OCI-LY7 (cell line): ENCODE measurements at regions not wholly inside any gene's neighbourhood (a gene's known extent, or its start where the extent isn't known, plus 50 kb on each side); places are given as distances from the start of the nearest gene placed in this dataset.

Source experiments
- BruUV-seq: library from RNA; stranded (reverse); fragments of 400-500 nt; replicated peaks from 2 replicates; lab custom pipeline; 2021; lab: Mats Ljungman, UMichigan
- CTCF ChIA-PET: fragments of 300-600 bp; sonication (Branson Sonifier 250); formaldehyde crosslinking; loops from one replicate; lab custom pipeline; 2022; ENCODE audit warnings: antibody characterized with exemption; ENCODE audit not compliant: unreplicated experiment; lab: Charles Lee
- POLR2A ChIA-PET: fragments of 300-600 bp; sonication (Branson Sonifier 250); formaldehyde crosslinking; loops from one replicate; lab custom pipeline; 2022; ENCODE audit warnings: antibody characterized with exemption; lab: Charles Lee
- DNase-seq: peaks from one replicate; pipeline ENCODE4 v3.0.0-alpha.2; 2015; ENCODE audit warnings: low spot score
- H2AFZ ChIP-seq: fragments of 200-600 bp; sonication (generic), shearing (Covaris generic); 2 replicates; pipeline ENCODE4 v1.6.1; 2014; ENCODE audit warnings: mild to moderate bottlenecking, antibody characterized with exemption, low read length, moderate library complexity
- H3K27ac ChIP-seq: fragments of 200-600 bp; sonication (generic); 2 replicates; pipeline ENCODE4 v1.5.1; 2014; ENCODE audit warnings: mixed run types, low read depth, mild to moderate bottlenecking, moderate library complexity, low read length, inconsistent platforms; ENCODE audit not compliant: poor library complexity, severe bottlenecking
- H3K36me3 ChIP-seq: fragments of 200-600 bp; sonication (generic); 2 replicates; pipeline ENCODE4 v1.6.1; 2014; ENCODE audit warnings: mild to moderate bottlenecking, antibody characterized with exemption, low read length, moderate library complexity, mixed read lengths; ENCODE audit not compliant: insufficient read depth
- H3K4me1 ChIP-seq: fragments of 200-600 bp; sonication (generic); 2 replicates; pipeline ENCODE4 v1.5.1; 2014; ENCODE audit warnings: mild to moderate bottlenecking, low read length; ENCODE audit not compliant: insufficient read depth, poor library complexity, severe bottlenecking
- H3K4me2 ChIP-seq: fragments of 200-600 bp; sonication (generic); 2 replicates; pipeline ENCODE4 v1.6.1; 2014; ENCODE audit warnings: mild to moderate bottlenecking, low read length
- H3K4me3 ChIP-seq: fragments of 200-600 bp; sonication (generic); 2 replicates; pipeline ENCODE4 v1.5.1; 2014; ENCODE audit warnings: mild to moderate bottlenecking, low read depth, low read length; ENCODE audit not compliant: poor library complexity, severe bottlenecking
- H3K79me2 ChIP-seq: fragments of 200-600 bp; sonication (generic); 2 replicates; pipeline ENCODE4 v1.6.1; 2016; ENCODE audit warnings: low read depth, mild to moderate bottlenecking, low read length, moderate library complexity, mixed read lengths; ENCODE audit not compliant: insufficient read depth
- H3K9me2 ChIP-seq: fragments of 200-600 bp; sonication (generic); 2 replicates; pipeline ENCODE4 v1.6.1; 2016; ENCODE audit warnings: mild to moderate bottlenecking, low read length, mixed read lengths; ENCODE audit not compliant: insufficient read depth
- H3K9me3 ChIP-seq: fragments of 200-600 bp; sonication (generic); 2 replicates; pipeline ENCODE4 v1.6.1; 2014; ENCODE audit warnings: mild to moderate bottlenecking, mixed run types, low read length, mixed read lengths
- H4K20me1 ChIP-seq: fragments of 200-600 bp; sonication (generic); 2 replicates; pipeline ENCODE4 v1.6.1; 2014; ENCODE audit warnings: mild to moderate bottlenecking, antibody characterized with exemption, low read length, moderate library complexity, mixed read lengths; ENCODE audit not compliant: insufficient read depth
- CTCF ChIP-seq: fragments of 200-600 bp; sonication (generic); conservative IDR thresholded peaks from 2 replicates; pipeline ENCODE4 v1.5.1; 2014; ENCODE audit warnings: mild to moderate bottlenecking, antibody characterized with exemption, low read length, moderate library complexity, mixed read lengths
- EZH2phosphoT487 ChIP-seq: fragments of 200-600 bp; sonication (generic); IDR thresholded peaks from 2 replicates; pipeline ENCODE4 v1.6.1; 2018; ENCODE audit warnings: low read depth, borderline replicate concordance, mild to moderate bottlenecking, mixed run types, antibody characterized with exemption, low read length, moderate library complexity, mixed read lengths
- intact Hi-C: fragments of 100-400 bp; cut with micrococcal nuclease; formaldehyde crosslinking; loops from one replicate; pipeline ENCODE4 v1.10.0; 2022; ENCODE audit not compliant: unreplicated experiment

DNA sequence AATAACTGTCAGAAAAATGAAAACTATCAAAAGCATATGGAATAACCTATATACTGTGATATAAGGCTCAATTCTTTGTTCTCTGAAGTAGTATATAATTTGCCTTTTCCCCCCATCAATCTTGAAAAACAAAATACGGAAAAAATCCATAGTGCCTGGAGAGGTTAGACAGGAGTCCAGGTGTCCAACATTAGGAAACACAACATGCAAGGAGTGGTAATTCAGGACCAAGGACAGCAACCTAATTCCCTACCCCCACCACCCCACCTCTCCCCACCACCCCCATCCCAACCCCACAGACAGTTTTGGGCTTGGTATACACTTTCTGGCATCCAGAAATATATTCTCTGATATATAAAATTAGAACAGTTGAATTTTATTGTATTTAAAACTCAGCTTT lies 55.1 kb upstream of the SLC25A26 start:
- no peak for TF ChIP-seq CTCF
- TF ChIP-seq EZH2phosphoT487 = no peak
- Histone ChIP-seq H3K4me2 (no peak overlapping the region), H3K27ac (no peak overlapping the region), H3K4me1 (no peaks in the 10 kb centered on the region), H4K20me1 (no peaks in the 10 kb centered on the region), H2AFZ (no peak overlapping the region), H3K4me3 (no peak overlapping the region), H3K9me3 (no peaks in the 10 kb centered on the region), H3K79me2 (no peaks in the 10 kb centered on the region), H3K36me3 (no peaks in the 10 kb centered on the region), H3K9me2 (no peaks in the 10 kb centered on the region)
- intact Hi-C loops = no loop called here
- ChIA-PET POLR2A (no interaction called here), CTCF (no interaction called here)
- no peak for DNase-seq
- BruUV-seq = no TSS peak

- BruUV-seq = no TSS peak
- Histone ChIP-seq H3K27ac (no peak overlapping the region), H3K36me3 (no peaks in the 10 kb centered on the region), H3K9me2 (no peaks in the 10 kb centered on the region), H3K79me2 (no peaks in the 10 kb centered on the region), H3K9me3 (no peaks in the 10 kb centered on the region), H2AFZ (no peak overlapping the region), H3K4me1 (no peaks in the 10 kb centered on the region), H3K4me3 (no peak overlapping the region), H4K20me1 (no peaks in the 10 kb centered on the region), H3K4me2 (no peak overlapping the region)
- POLR2A ChIA-PET = interaction anchor here (0.5 kb wide), 1 partner anchor 527 kb away, joined by 4 read pairs; no protein-coding TSS in a partner anchor
- intact Hi-C loops = no loop called here
- CTCF ChIA-PET = no interaction called here
- TF ChIP-seq CTCF = no peak
- no peak for TF ChIP-seq EZH2phosphoT487
- DNase-seq = no peak
Measured at GRCh38 chr3:66164155-66164554, 56.6 kb upstream of the SLC25A26 start.

DNA sequence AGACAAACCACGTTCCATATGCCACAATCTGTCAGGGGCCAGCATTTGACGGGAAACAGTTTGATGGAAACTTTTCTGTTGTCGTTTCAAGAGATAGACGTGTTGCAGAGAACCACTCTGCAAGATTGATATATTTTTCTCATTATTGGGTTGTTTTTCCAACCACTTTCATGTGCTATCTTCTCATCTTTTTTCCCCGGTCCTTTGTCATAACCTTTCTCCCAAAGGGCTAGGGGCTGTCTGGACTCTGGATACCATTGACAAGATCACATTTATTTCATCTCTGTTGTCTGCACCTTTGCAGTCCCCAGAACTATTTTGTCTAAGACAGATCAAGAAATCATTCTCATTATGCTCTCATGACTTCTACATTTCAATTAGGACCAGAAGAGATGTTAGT lies 57.6 kb upstream of the SLC25A26 start:
- Histone ChIP-seq H2AFZ (no peak overlapping the region), H3K4me2 (no peak overlapping the region), H3K4me1 (no peaks in the 10 kb centered on the region), H3K4me3 (no peak overlapping the region), H3K9me2 (no peaks in the 10 kb centered on the region), H3K27ac (no peak overlapping the region), H3K79me2 (no peaks in the 10 kb centered on the region), H3K36me3 (no peaks in the 10 kb centered on the region), H3K9me3 (no peaks in the 10 kb centered on the region), H4K20me1 (no peaks in the 10 kb centered on the region)
- ChIA-PET POLR2A (no interaction called here), CTCF (no interaction called here)
- no peak for TF ChIP-seq CTCF
- no peak for TF ChIP-seq EZH2phosphoT487
- no TSS peak for BruUV-seq
- no peak for DNase-seq
- intact Hi-C loops = no loop called here
